Neuronal stem cell (in vitro differentiated cells): ENCODE measurements at regions not wholly inside any gene's neighbourhood (a gene's known extent, or its start where the extent isn't known, plus 50 kb on each side); places are given as distances from the start of the nearest gene placed in this dataset.

ENCODE experiments used
- DNase-seq: peaks from one replicate; pipeline ENCODE4 v3.0.0-alpha.2; 2013; ENCODE audit warnings: low spot score
- H2AFZ ChIP-seq: one replicate; pipeline ENCODE4 v1.6.1; 2013; ENCODE audit warnings: mild to moderate bottlenecking, low read length, inconsistent platforms
- H2AK5ac ChIP-seq: 2 replicates; pipeline ENCODE4 v1.6.1; 2013; ENCODE audit warnings: low read depth, mild to moderate bottlenecking, inconsistent platforms, low read length, moderate library complexity, mixed read lengths
- H2BK120ac ChIP-seq: 2 replicates; pipeline ENCODE4 v1.6.1; 2013; ENCODE audit warnings: low read depth, mild to moderate bottlenecking, inconsistent platforms, low read length, moderate library complexity, mixed read lengths
- H2BK12ac ChIP-seq: one replicate; pipeline ENCODE4 v1.6.1; 2013; ENCODE audit warnings: low read length, inconsistent platforms
- H2BK15ac ChIP-seq: 2 replicates; pipeline ENCODE4 v1.6.1; 2013; ENCODE audit warnings: mild to moderate bottlenecking, low read length, inconsistent platforms, mixed read lengths
- H2BK5ac ChIP-seq: one replicate; pipeline ENCODE4 v1.6.1; 2013; ENCODE audit warnings: inconsistent platforms, mild to moderate bottlenecking, low read length, moderate library complexity
- H3K14ac ChIP-seq: one replicate; pipeline ENCODE4 v1.6.1; 2013; ENCODE audit warnings: low read length, inconsistent platforms
- H3K18ac ChIP-seq: 2 replicates; pipeline ENCODE4 v1.6.1; 2013; ENCODE audit warnings: low read length, inconsistent platforms
- H3K23ac ChIP-seq: 2 replicates; pipeline ENCODE4 v1.6.1; 2013; ENCODE audit warnings: low read depth, mild to moderate bottlenecking, mixed read lengths, low read length, inconsistent platforms; ENCODE audit not compliant: poor library complexity
- H3K27ac ChIP-seq: replicated peaks from 3 replicates; pipeline ENCODE4 v1.5.1; 2013; ENCODE audit warnings: low read length, inconsistent platforms
- H3K27me3 ChIP-seq, 3 experiments: 2 replicates each; pipeline ENCODE4 v1.6.1; 2013; ENCODE audit warnings: low read length in 3 of 3, mild to moderate bottlenecking in 2 of 3, inconsistent platforms in 1 of 3, low read depth in 1 of 3, mixed read lengths in 1 of 3, moderate library complexity in 1 of 3; ENCODE audit not compliant: control insufficient read depth in 3 of 3, insufficient read depth in 3 of 3
- H3K36me3 ChIP-seq, 2 donors: replicated peaks in 1 of 2; 2 replicates each; pipeline ENCODE4 v1.6.1; 2013; ENCODE audit warnings: low read length in 2 of 2; ENCODE audit not compliant: control insufficient read depth in 2 of 2, insufficient read depth in 2 of 2
- H3K4ac ChIP-seq: 2 replicates; pipeline ENCODE4 v1.6.1; 2013; ENCODE audit warnings: inconsistent platforms, mild to moderate bottlenecking, low read length, moderate library complexity
- H3K4me1 ChIP-seq, 2 donors: 1 replicate in 1 of 2; 2 replicates in 1 of 2; pipeline ENCODE4 v1.6.1; 2013; ENCODE audit warnings: low read length in 2 of 2, low read depth in 1 of 2; ENCODE audit not compliant: control insufficient read depth in 2 of 2, insufficient read depth in 1 of 2
- H3K4me2 ChIP-seq: one replicate; pipeline ENCODE4 v1.6.1; 2013; ENCODE audit warnings: mild to moderate bottlenecking, low read length, inconsistent platforms; ENCODE audit not compliant: insufficient read depth, poor library complexity, severe bottlenecking
- H3K4me3 ChIP-seq, 2 donors: 2 replicates each; pipeline ENCODE4 v1.5.1; 2013; ENCODE audit warnings: low read length in 2 of 2, mild to moderate bottlenecking in 2 of 2, inconsistent platforms in 1 of 2, moderate library complexity in 1 of 2
- H3K79me1 ChIP-seq: one replicate; pipeline ENCODE4 v1.6.1; 2013; ENCODE audit warnings: low read depth, mild to moderate bottlenecking, inconsistent platforms, low read length, moderate library complexity
- H3K9ac ChIP-seq: one replicate; pipeline ENCODE4 v1.6.1; 2013; ENCODE audit warnings: mild to moderate bottlenecking, low read depth, low read length, inconsistent platforms; ENCODE audit not compliant: poor library complexity
- H3K9me3 ChIP-seq, 2 donors: replicated peaks in 1 of 2; 2 replicates each; pipeline versions ENCODE3 to v1.6.1; 2013; ENCODE audit warnings: low read length in 2 of 2, mild to moderate bottlenecking in 2 of 2, inconsistent platforms in 1 of 2, low read depth in 1 of 2, mixed read lengths in 1 of 2, moderate library complexity in 1 of 2; ENCODE audit not compliant: control insufficient read depth in 2 of 2, insufficient read depth in 1 of 2
- H4K8ac ChIP-seq: one replicate; pipeline ENCODE4 v1.6.1; 2013; ENCODE audit warnings: low read depth, mild to moderate bottlenecking, inconsistent platforms, low read length, moderate library complexity
- H4K91ac ChIP-seq: one replicate; pipeline ENCODE4 v1.6.1; 2013; ENCODE audit warnings: low read length, low read depth, mild to moderate bottlenecking, inconsistent platforms; ENCODE audit not compliant: poor library complexity
- WGBS, 2 donors: extraction: QIAGEN DNeasy Blood & Tissue Kit; methylation state at CpG; one replicate each; pipeline ENCODE4 v1.1.7; 2013; ENCODE audit warnings: missing lambda C conversion rate in 2 of 2, mixed read lengths in 1 of 2; ENCODE audit not compliant: insufficient read length in 2 of 2, insufficient replicate concordance in 1 of 2; ENCODE audit errors: extremely low coverage in 2 of 2; 5-methylcytosine and 5-hydroxymethylcytosine counted together

DNA sequence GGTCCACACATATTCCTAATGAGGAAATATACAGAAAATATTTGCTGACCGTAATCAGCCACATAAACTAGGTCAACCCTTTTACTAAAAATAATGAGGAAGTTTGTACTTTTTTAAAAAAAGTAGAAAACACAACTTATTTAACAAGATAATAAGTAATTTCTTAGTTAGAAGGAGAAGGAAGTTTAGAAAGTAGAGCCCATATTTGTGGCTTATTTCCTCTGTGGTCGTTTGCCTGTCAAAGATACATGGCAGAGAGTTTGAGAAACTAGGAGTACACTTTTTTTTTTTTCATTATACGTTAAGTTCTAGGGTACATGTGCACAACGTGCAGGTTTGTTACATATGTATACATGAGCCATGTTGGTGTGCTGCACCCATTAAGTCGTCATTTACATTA lies 1205.2 kb upstream of the MIR17HG start:
- DNase-seq = no peak
- no peaks in the 10 kb centered on the region for H3K36me3 ChIP-seq

GRCh38 chr13:90154311-90154960 lies 1193.1 kb upstream of the MIR17HG start:
- H3K9ac ChIP-seq = no peak overlapping the region
- H3K4me3 ChIP-seq = no peak overlapping the region
- no peak overlapping the region for H3K18ac ChIP-seq
- no peak overlapping the region for H2BK12ac ChIP-seq
- H3K14ac ChIP-seq = no peak overlapping the region
- WGBS, 2 donors = no CpG with 5 or more reads among the region's 2 CpGs
- no peak overlapping the region for H2BK5ac ChIP-seq
- H3K23ac ChIP-seq = no peak overlapping the region
- H3K27ac ChIP-seq = no peak overlapping the region
- no peak for DNase-seq
- no peak overlapping the region for H3K4ac ChIP-seq
- no peaks in the 10 kb centered on the region for H3K4me1 ChIP-seq
- H3K79me1 ChIP-seq = no peaks in the 10 kb centered on the region
- H3K4me2 ChIP-seq = no peak overlapping the region
- H2AK5ac ChIP-seq = no peak overlapping the region
- no peak overlapping the region for H4K91ac ChIP-seq
- no peaks in the 10 kb centered on the region for H3K27me3 ChIP-seq
- no peak overlapping the region for H2AFZ ChIP-seq
- no peak overlapping the region for H2BK120ac ChIP-seq
- no peak overlapping the region for H2BK15ac ChIP-seq
- H3K9me3 ChIP-seq = no peaks in the 10 kb centered on the region
- no peak overlapping the region for H4K8ac ChIP-seq
- no peaks in the 10 kb centered on the region for H3K36me3 ChIP-seq

More for the DNA sequence above, 1205.2 kb upstream of the MIR17HG start:
- H2AK5ac ChIP-seq = no peak overlapping the region
- no peak overlapping the region for H3K14ac ChIP-seq
- no peak overlapping the region for H3K23ac ChIP-seq
- no peak overlapping the region for H3K4me3 ChIP-seq
- no peaks in the 10 kb centered on the region for H3K9me3 ChIP-seq
- H2BK12ac ChIP-seq = no peak overlapping the region
- H4K91ac ChIP-seq = no peak overlapping the region
- no peak overlapping the region for H2BK5ac ChIP-seq
- H2BK120ac ChIP-seq = no peak overlapping the region
- H3K4me1 ChIP-seq = no peaks in the 10 kb centered on the region
- no peak overlapping the region for H3K4me2 ChIP-seq
- no peaks in the 10 kb centered on the region for H3K79me1 ChIP-seq
- no peak overlapping the region for H3K9ac ChIP-seq
- H3K18ac ChIP-seq = no peak overlapping the region
- H3K27me3 ChIP-seq = no peaks in the 10 kb centered on the region
- no peak overlapping the region for H4K8ac ChIP-seq
- no CpG with 5 or more reads among the region's 5 CpGs for WGBS, 2 donors
- no peak overlapping the region for H3K4ac ChIP-seq
- no peak overlapping the region for H2BK15ac ChIP-seq
- H3K27ac ChIP-seq = no peak overlapping the region
- H2AFZ ChIP-seq = no peak overlapping the region

DNA sequence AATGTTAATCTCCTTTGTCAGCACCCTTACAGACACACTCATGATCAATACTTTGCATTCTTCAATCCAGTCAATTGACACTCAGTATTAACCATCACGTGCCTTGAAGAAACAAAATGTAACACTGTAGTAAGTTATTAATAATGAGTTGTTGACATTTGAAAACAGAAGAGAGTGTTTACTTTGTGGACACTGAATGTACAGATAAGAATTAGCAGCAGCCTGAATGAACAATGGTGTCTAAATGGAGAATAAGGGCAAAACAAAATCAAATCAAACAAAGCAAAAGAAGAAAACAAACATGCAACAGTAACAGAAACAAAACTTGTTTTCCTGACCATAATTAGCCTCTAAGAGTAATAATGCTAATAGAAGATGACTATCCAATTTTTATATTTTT lies 1191.1 kb upstream of the MIR17HG start:
- no peak overlapping the region for H2BK5ac ChIP-seq

DNA sequence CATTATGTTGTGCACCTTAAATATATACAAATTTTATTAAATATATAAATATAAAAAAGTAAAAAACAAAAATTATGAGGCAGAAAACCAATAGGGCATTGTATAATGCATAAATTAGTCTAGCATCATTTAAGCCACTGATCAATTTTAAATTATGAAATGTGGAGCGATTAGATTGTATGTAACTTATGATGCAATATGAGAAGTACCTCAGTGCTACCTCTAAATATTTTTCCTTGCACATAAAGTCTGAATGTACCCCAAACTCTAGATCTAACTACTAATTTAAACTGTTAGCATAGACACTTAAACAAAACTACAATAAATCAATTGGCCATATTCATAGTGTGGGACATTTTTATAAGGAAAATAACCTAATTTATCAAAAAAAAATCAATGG lies 1178.5 kb upstream of the MIR17HG start:
- H2BK120ac ChIP-seq = no peak overlapping the region
- H2AK5ac ChIP-seq = no peak overlapping the region
- WGBS, 2 donors = no CpG with 5 or more reads among the region's 1 CpG
- H3K4me2 ChIP-seq = no peak overlapping the region
- no peak overlapping the region for H3K4ac ChIP-seq
- H3K18ac ChIP-seq = no peak overlapping the region
- H4K8ac ChIP-seq = no peak overlapping the region
- no peak overlapping the region for H2BK12ac ChIP-seq
- no peak overlapping the region for H3K9ac ChIP-seq
- DNase-seq = no peak
- no peaks in the 10 kb centered on the region for H3K79me1 ChIP-seq
- no peaks in the 10 kb centered on the region for H3K27me3 ChIP-seq
- H3K14ac ChIP-seq = no peak overlapping the region
- no peak overlapping the region for H2BK5ac ChIP-seq
- H3K36me3 ChIP-seq = no peaks in the 10 kb centered on the region
- no peak overlapping the region for H3K23ac ChIP-seq
- H2AFZ ChIP-seq = no peak overlapping the region
- H2BK15ac ChIP-seq = no peak overlapping the region
- no peaks in the 10 kb centered on the region for H3K9me3 ChIP-seq
- no peak overlapping the region for H3K4me3 ChIP-seq
- H3K4me1 ChIP-seq = no peaks in the 10 kb centered on the region
- no peak overlapping the region for H3K27ac ChIP-seq
- H4K91ac ChIP-seq = no peak overlapping the region

More for the DNA sequence above, 1191.1 kb upstream of the MIR17HG start:
- Histone ChIP-seq H2BK15ac (no peak overlapping the region), H3K23ac (no peak overlapping the region), H2AFZ (no peak overlapping the region), H3K9me3 (no peaks in the 10 kb centered on the region), H4K8ac (no peak overlapping the region), H3K4me3 (no peak overlapping the region), H2AK5ac (no peak overlapping the region), H2BK12ac (no peak overlapping the region), H3K36me3 (no peaks in the 10 kb centered on the region), H3K18ac (no peak overlapping the region), H3K9ac (no peak overlapping the region), H3K27me3 (no peaks in the 10 kb centered on the region), H3K4me1 (no peaks in the 10 kb centered on the region), H3K4me2 (no peak overlapping the region), H2BK120ac (no peak overlapping the region), H3K27ac (no peak overlapping the region), H4K91ac (no peak overlapping the region), H3K14ac (no peak overlapping the region), H3K79me1 (no peaks in the 10 kb centered on the region), H3K4ac (no peak overlapping the region)
- no CpG with 5 or more reads among the region's 1 CpG for WGBS, 2 donors
- DNase-seq = no peak
